HCT116 (cell line): ENCODE measurements at regions not wholly inside any gene's neighbourhood (a gene's known extent, or its start where the extent isn't known, plus 50 kb on each side); places are given as distances from the start of the nearest gene placed in this dataset.

Source experiments
- ATAC-seq: fragments of 200-7000 bp; cut with Tn5 transposase; 2 replicates; pipeline ENCODE4 v1.9.1; 2020; ENCODE audit warnings: mild to moderate bottlenecking, moderate library complexity
- BruUV-seq: library from RNA; stranded (reverse); fragments of 400-500 nt; replicated peaks from 2 replicates; lab custom pipeline; 2021; lab: Mats Ljungman, UMichigan
- CTCF ChIA-PET: fragments of 300-600 bp; sonication (Branson Sonifier 250); formaldehyde crosslinking; loops from one replicate; lab custom pipeline; 2021; ENCODE audit warnings: antibody characterized with exemption; lab: Charles Lee
- POLR2A ChIA-PET: fragments of 300-600, 350-600 bp; sonication (Branson Sonifier 250); formaldehyde crosslinking; loops from one replicate; lab custom pipeline; 2021; ENCODE audit warnings: antibody characterized with exemption; lab: Charles Lee
- RAD21 ChIA-PET, 2 experiments: fragments of 300-600 bp; sonication (Branson Sonifier 250); formaldehyde crosslinking; loops; one replicate each; lab custom pipeline; 2023; ENCODE audit warnings: low total read pairs in 2 of 2; ENCODE audit not compliant: uncharacterized antibody in 2 of 2, unreplicated experiment in 2 of 2, low non-redundant PET in 1 of 2; lab: Charles Lee
- DNase-seq: peaks from one replicate; pipeline ENCODE4 v3.0.0-alpha.2; 2010; ENCODE audit warnings: low read depth, low spot score
- H2AFZ ChIP-seq: fragments of 200-600 bp; shearing (Covaris generic), sonication (generic); 2 replicates; pipeline ENCODE4 v1.6.1; 2017; ENCODE audit warnings: low read depth, mixed run types, mixed read lengths, antibody characterized with exemption, low read length; ENCODE audit not compliant: poor library complexity, severe bottlenecking
- H3K27ac ChIP-seq: 2 replicates; pipeline ENCODE4 v1.5.1; 2012; ENCODE audit warnings: low read depth, low read length
- H3K27me3 ChIP-seq: fragments of 200-600 bp; sonication (generic); 2 replicates; pipeline ENCODE4 v1.6.1; 2016; ENCODE audit warnings: mixed run types, low read length, mixed read lengths; ENCODE audit not compliant: insufficient read depth
- H3K36me3 ChIP-seq, 2 experiments: fragments of 200-500 bp in 1 of 2; fragments of 200-600 bp in 1 of 2; sonication (Bioruptor generic) in 1 of 2; sonication (generic) in 1 of 2; 2 replicates each; pipeline versions ENCODE4 v1.5.1 to v1.6.1; 2014 to 2016; ENCODE audit warnings: low read length in 2 of 2, inconsistent platforms in 1 of 2, mixed read lengths in 1 of 2, mixed run types in 1 of 2; ENCODE audit not compliant: insufficient read depth in 2 of 2, control insufficient read depth in 1 of 2
- H3K4me1 ChIP-seq, 2 experiments: fragments of 200-600 bp in 1 of 2; sonication (generic) in 1 of 2; 2 replicates each; pipeline versions ENCODE4 v1.5.1 to v1.6.1; 2012 to 2017; ENCODE audit warnings: low read length in 2 of 2, inconsistent platforms in 1 of 2, mild to moderate bottlenecking in 1 of 2, mixed read lengths in 1 of 2, mixed run types in 1 of 2, moderate library complexity in 1 of 2; ENCODE audit not compliant: insufficient read depth in 2 of 2, control insufficient read depth in 1 of 2
- H3K4me2 ChIP-seq: fragments of 200-600 bp; sonication (generic); 2 replicates; pipeline ENCODE4 v1.6.1; 2017; ENCODE audit warnings: mixed run types, low read length, mixed read lengths
- H3K4me3 ChIP-seq, 2 experiments: fragments of 200-600 bp in 1 of 2; sonication (generic) in 1 of 2; replicated peaks in 1 of 2; 2 replicates each; pipeline ENCODE4 v1.5.1; 2011 to 2016; ENCODE audit warnings: low read length in 2 of 2, control low read depth in 1 of 2, low read depth in 1 of 2, mild to moderate bottlenecking in 1 of 2, mixed read lengths in 1 of 2, mixed run types in 1 of 2
- H3K79me2 ChIP-seq: fragments of 200-600 bp; sonication (generic); 2 replicates; pipeline ENCODE4 v1.6.1; 2017; ENCODE audit warnings: mild to moderate bottlenecking, mixed run types, low read length, moderate library complexity, mixed read lengths; ENCODE audit not compliant: insufficient read depth
- H3K9ac ChIP-seq: fragments of 200-600 bp; sonication (generic); 2 replicates; pipeline ENCODE4 v1.6.1; 2016; ENCODE audit warnings: low read length, mixed read lengths
- H3K9me2 ChIP-seq: fragments of 200-600 bp; sonication (generic), shearing (Covaris generic); 2 replicates; pipeline ENCODE4 v1.6.1; 2017; ENCODE audit warnings: mixed run types, mild to moderate bottlenecking, moderate library complexity; ENCODE audit not compliant: insufficient read depth
- H3K9me3 ChIP-seq, 2 experiments: fragments of 200-500 bp in 1 of 2; fragments of 200-600 bp in 1 of 2; sonication (Bioruptor generic) in 1 of 2; sonication (generic) in 1 of 2; 2 replicates each; pipeline ENCODE4 v1.6.1; 2014 to 2017; ENCODE audit warnings: low read length in 2 of 2, mixed read lengths in 2 of 2, inconsistent platforms in 1 of 2, low read depth in 1 of 2, mild to moderate bottlenecking in 1 of 2, mixed run types in 1 of 2, moderate library complexity in 1 of 2; ENCODE audit not compliant: control insufficient read depth in 1 of 2, insufficient read depth in 1 of 2
- H4K20me1 ChIP-seq: fragments of 200-600 bp; sonication (generic), shearing (Covaris generic); 2 replicates; pipeline ENCODE4 v1.6.1; 2017; ENCODE audit warnings: mixed run types, mild to moderate bottlenecking, moderate library complexity; ENCODE audit not compliant: insufficient read depth
- CBX3 ChIP-seq: IDR thresholded peaks from 2 replicates; pipeline ENCODE4 v1.6.1; 2012; ENCODE audit warnings: low read depth
- EGR1 ChIP-seq: IDR thresholded peaks from 2 replicates; pipeline ENCODE4 v1.6.1; 2012; ENCODE audit warnings: low read depth
- ELF1 ChIP-seq: IDR thresholded peaks from 2 replicates; pipeline ENCODE4 v1.6.1; 2012; ENCODE audit warnings: low read depth, borderline replicate concordance
- EZH2 ChIP-seq: fragments of 200-600 bp; sonication (generic); IDR thresholded peaks from 2 replicates; pipeline ENCODE4 v1.6.1; 2017; ENCODE audit warnings: antibody characterized with exemption, mixed run types
- EZH2phosphoT487 ChIP-seq: fragments of 200-600 bp; IDR thresholded peaks from 2 replicates; pipeline ENCODE4 v1.6.1; 2018; ENCODE audit warnings: antibody characterized with exemption, borderline replicate concordance
- FOSL1 ChIP-seq: IDR thresholded peaks from 2 replicates; pipeline ENCODE4 v1.6.1; 2012; ENCODE audit warnings: low read depth
- POLR2A ChIP-seq: IDR thresholded peaks from 2 replicates; pipeline ENCODE4 v1.7.0; 2011; ENCODE audit warnings: borderline replicate concordance; ENCODE audit not compliant: insufficient read depth, insufficient read length; ENCODE audit errors: extremely low read depth
- POLR2AphosphoS5 ChIP-seq: IDR thresholded peaks from 2 replicates; pipeline ENCODE4 v1.6.1; 2011; ENCODE audit warnings: mild to moderate bottlenecking, low read depth, low read length, moderate library complexity
- RAD21 ChIP-seq: IDR thresholded peaks from 2 replicates; pipeline ENCODE4 v1.6.1; 2012; ENCODE audit warnings: low read depth, mild to moderate bottlenecking
- SIN3A ChIP-seq: IDR thresholded peaks from 2 replicates; pipeline ENCODE4 v1.6.1; 2012; ENCODE audit warnings: low read depth
- SP1 ChIP-seq: IDR thresholded peaks from 2 replicates; pipeline ENCODE4 v1.6.1; 2012; ENCODE audit warnings: low read depth
- SRF ChIP-seq: IDR thresholded peaks from 2 replicates; pipeline ENCODE4 v1.6.1; 2012; ENCODE audit warnings: low read depth
- TCF7L2 ChIP-seq: IDR thresholded peaks from 2 replicates; pipeline ENCODE4 v1.7.0; 2011; ENCODE audit warnings: borderline replicate concordance, inconsistent platforms; ENCODE audit not compliant: insufficient read depth, insufficient read length; ENCODE audit errors: extremely low read depth
- YY1 ChIP-seq: IDR thresholded peaks from 2 replicates; pipeline ENCODE4 v1.6.1; 2011; ENCODE audit warnings: low read length, low read depth, moderate library complexity, mild to moderate bottlenecking; ENCODE audit not compliant: insufficient replicate concordance; ENCODE audit errors: extremely low read depth
- ZFX ChIP-seq: fragments of 450-650 bp; IDR thresholded peaks from 2 replicates; pipeline ENCODE4 v1.6.1; 2017
- ZNF274 ChIP-seq: fragments of 200-500 bp; sonication (Bioruptor generic); IDR thresholded peaks from 2 replicates; pipeline ENCODE4 v1.6.1; 2014; ENCODE audit warnings: mild to moderate bottlenecking, low read depth, low read length, inconsistent platforms
- intact Hi-C: fragments of 100-400 bp; cut with micrococcal nuclease; formaldehyde crosslinking; loops from 2 replicates; pipeline ENCODE4 v1.10.0; 2022
- TF ChIP-seq, protein P1 (sequence below): IDR thresholded peaks from 2 replicates; pipeline ENCODE4 v1.6.1; 2012; ENCODE audit warnings: low read depth
- TF ChIP-seq, protein P2 (sequence below): IDR thresholded peaks from 2 replicates; pipeline ENCODE4 v1.6.1; 2011; ENCODE audit warnings: mild to moderate bottlenecking, low read length, moderate library complexity; ENCODE audit not compliant: insufficient replicate concordance; ENCODE audit errors: extremely low read depth
- TF ChIP-seq, protein P3 (sequence below), 3 experiments: fragments of 200-600 bp in 1 of 3; sonication (generic) in 1 of 3; IDR thresholded peaks in 2 of 3; conservative IDR thresholded peaks in 1 of 3; 2 replicates each; pipeline ENCODE4 v1.5.1; 2012 to 2017; ENCODE audit warnings: low read depth in 2 of 3, low read length in 2 of 3, antibody characterized with exemption in 1 of 3, borderline replicate concordance in 1 of 3, control low read depth in 1 of 3, mild to moderate bottlenecking in 1 of 3, mixed read lengths in 1 of 3, mixed run types in 1 of 3, moderate library complexity in 1 of 3; ENCODE audit not compliant: insufficient read depth in 1 of 3
- TF ChIP-seq, protein P4 (sequence below): IDR thresholded peaks from 2 replicates; pipeline ENCODE4 v1.6.1; 2012

DNA sequence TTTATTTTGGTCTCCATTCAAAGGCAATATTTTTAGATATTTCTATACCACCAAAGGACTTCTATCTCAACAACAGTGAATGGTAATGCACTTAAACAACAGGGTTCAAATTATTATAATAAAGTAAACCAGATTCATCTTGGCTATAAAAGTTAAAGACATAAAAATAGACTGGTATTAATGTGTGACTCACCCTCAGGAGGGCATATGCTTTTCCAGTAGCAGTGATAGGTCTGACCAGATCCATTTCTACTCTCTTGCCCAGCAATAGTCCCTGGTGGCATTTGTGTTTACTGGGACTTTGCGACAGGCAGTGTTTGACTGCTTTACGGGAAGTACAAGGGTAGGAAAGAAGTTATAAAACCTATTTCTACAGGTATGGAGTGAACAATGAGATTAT lies 353.2 kb upstream of the ATP2B1 start:
- H3K9ac ChIP-seq: no peak overlapping the region
- no peaks in the 10 kb centered on the region for H3K36me3 ChIP-seq
- H3K4me1 ChIP-seq: 0 out of 4 replicates have a peak, but pooled peaks cover 0 to 6% of the 10 kb centered on the region in 2 experiments
- no peaks in the 10 kb centered on the region for H3K27me3 ChIP-seq
- ChIA-PET RAD21 (no interaction called here), POLR2A (no interaction called here), CTCF (no interaction called here)
- H3K9me3 ChIP-seq: no peaks in the 10 kb centered on the region
- intact Hi-C loops: no loop called here
- ATAC-seq (no peak), DNase-seq (no peak)
- H3K9me2 ChIP-seq: no peaks in the 10 kb centered on the region
- no peaks in the 10 kb centered on the region for H4K20me1 ChIP-seq
- no TSS peak for BruUV-seq
- H3K79me2 ChIP-seq: no peaks in the 10 kb centered on the region
- H3K4me3 ChIP-seq: no peak overlapping the region
- no peak for TF ChIP-seq SIN3A
- no peak for TF ChIP-seq SRF
- TF ChIP-seq RAD21: no peak
- TF ChIP-seq, protein P1, sequence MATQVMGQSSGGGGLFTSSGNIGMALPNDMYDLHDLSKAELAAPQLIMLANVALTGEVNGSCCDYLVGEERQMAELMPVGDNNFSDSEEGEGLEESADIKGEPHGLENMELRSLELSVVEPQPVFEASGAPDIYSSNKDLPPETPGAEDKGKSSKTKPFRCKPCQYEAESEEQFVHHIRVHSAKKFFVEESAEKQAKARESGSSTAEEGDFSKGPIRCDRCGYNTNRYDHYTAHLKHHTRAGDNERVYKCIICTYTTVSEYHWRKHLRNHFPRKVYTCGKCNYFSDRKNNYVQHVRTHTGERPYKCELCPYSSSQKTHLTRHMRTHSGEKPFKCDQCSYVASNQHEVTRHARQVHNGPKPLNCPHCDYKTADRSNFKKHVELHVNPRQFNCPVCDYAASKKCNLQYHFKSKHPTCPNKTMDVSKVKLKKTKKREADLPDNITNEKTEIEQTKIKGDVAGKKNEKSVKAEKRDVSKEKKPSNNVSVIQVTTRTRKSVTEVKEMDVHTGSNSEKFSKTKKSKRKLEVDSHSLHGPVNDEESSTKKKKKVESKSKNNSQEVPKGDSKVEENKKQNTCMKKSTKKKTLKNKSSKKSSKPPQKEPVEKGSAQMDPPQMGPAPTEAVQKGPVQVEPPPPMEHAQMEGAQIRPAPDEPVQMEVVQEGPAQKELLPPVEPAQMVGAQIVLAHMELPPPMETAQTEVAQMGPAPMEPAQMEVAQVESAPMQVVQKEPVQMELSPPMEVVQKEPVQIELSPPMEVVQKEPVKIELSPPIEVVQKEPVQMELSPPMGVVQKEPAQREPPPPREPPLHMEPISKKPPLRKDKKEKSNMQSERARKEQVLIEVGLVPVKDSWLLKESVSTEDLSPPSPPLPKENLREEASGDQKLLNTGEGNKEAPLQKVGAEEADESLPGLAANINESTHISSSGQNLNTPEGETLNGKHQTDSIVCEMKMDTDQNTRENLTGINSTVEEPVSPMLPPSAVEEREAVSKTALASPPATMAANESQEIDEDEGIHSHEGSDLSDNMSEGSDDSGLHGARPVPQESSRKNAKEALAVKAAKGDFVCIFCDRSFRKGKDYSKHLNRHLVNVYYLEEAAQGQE: no peak
- no peak for TF ChIP-seq EGR1
- TF ChIP-seq POLR2A: no peak
- no peak for TF ChIP-seq TCF7L2
- TF ChIP-seq ZNF274: no peak
- TF ChIP-seq, protein P2, sequence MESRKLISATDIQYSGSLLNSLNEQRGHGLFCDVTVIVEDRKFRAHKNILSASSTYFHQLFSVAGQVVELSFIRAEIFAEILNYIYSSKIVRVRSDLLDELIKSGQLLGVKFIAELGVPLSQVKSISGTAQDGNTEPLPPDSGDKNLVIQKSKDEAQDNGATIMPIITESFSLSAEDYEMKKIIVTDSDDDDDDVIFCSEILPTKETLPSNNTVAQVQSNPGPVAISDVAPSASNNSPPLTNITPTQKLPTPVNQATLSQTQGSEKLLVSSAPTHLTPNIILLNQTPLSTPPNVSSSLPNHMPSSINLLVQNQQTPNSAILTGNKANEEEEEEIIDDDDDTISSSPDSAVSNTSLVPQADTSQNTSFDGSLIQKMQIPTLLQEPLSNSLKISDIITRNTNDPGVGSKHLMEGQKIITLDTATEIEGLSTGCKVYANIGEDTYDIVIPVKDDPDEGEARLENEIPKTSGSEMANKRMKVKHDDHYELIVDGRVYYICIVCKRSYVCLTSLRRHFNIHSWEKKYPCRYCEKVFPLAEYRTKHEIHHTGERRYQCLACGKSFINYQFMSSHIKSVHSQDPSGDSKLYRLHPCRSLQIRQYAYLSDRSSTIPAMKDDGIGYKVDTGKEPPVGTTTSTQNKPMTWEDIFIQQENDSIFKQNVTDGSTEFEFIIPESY: no peak
- no peak for TF ChIP-seq SP1
- TF ChIP-seq EZH2: no peak
- no peak for TF ChIP-seq YY1
- no peak for TF ChIP-seq ZFX
- no peak for TF ChIP-seq EZH2phosphoT487
- no peak for TF ChIP-seq POLR2AphosphoS5
- no peak for TF ChIP-seq ELF1
- TF ChIP-seq FOSL1: no peak
- TF ChIP-seq, protein P3, sequence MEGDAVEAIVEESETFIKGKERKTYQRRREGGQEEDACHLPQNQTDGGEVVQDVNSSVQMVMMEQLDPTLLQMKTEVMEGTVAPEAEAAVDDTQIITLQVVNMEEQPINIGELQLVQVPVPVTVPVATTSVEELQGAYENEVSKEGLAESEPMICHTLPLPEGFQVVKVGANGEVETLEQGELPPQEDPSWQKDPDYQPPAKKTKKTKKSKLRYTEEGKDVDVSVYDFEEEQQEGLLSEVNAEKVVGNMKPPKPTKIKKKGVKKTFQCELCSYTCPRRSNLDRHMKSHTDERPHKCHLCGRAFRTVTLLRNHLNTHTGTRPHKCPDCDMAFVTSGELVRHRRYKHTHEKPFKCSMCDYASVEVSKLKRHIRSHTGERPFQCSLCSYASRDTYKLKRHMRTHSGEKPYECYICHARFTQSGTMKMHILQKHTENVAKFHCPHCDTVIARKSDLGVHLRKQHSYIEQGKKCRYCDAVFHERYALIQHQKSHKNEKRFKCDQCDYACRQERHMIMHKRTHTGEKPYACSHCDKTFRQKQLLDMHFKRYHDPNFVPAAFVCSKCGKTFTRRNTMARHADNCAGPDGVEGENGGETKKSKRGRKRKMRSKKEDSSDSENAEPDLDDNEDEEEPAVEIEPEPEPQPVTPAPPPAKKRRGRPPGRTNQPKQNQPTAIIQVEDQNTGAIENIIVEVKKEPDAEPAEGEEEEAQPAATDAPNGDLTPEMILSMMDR (IDR thresholded peaks at IDR 0.05 in 2 of 3, conservative IDR thresholded peaks at IDR 0.05 in 1 of 3; ENCODE audit: borderline replicate concordance in 1 of 3, insufficient read depth in 1 of 3, low read depth in 2 of 3, low read length in 2 of 3): no peak
- TF ChIP-seq CBX3: no peak
- TF ChIP-seq, protein P4, sequence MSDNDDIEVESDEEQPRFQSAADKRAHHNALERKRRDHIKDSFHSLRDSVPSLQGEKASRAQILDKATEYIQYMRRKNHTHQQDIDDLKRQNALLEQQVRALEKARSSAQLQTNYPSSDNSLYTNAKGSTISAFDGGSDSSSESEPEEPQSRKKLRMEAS: no peak
- H2AFZ ChIP-seq: no peak overlapping the region
- H3K27ac ChIP-seq: no peak overlapping the region
- H3K4me2 ChIP-seq: no peak overlapping the region
